HepG2 (cell line): ENCODE measurements at regions not wholly inside any gene's neighbourhood (a gene's known extent, or its start where the extent isn't known, plus 50 kb on each side); places are given as distances from the start of the nearest gene placed in this dataset.
A peak's percentile ranks its signal among the peaks of the same experiment; 100 is the strongest.
"Not testable (repeated sequence)": the region's sequence is repeated elsewhere in the genome, so short reads cannot be mapped to it uniquely, and the experiment has no call there.

Experiments used
- ATAC-seq: fragments of 200-7000 bp; cut with Tn5 transposase; 3 replicates; pipeline ENCODE4 v1.9.1; 2020; ENCODE audit warnings: mild to moderate bottlenecking, moderate library complexity
- BruUV-seq: library from RNA; stranded (reverse); fragments of 400-500 nt; replicated peaks from 2 replicates; lab custom pipeline; 2021; lab: Mats Ljungman, UMichigan
- CTCF ChIA-PET: fragments of 300-600 bp; formaldehyde crosslinking; extraction: SDS; loops from one replicate; lab custom pipeline; 2021; ENCODE audit warnings: low total read pairs, inconsistent platforms, low intra/inter-chr PET ratio; lab: Yijun Ruan, JAX
- POLR2A ChIA-PET: fragments of 350-600 bp; sonication (Branson Sonifier 250); formaldehyde crosslinking; loops from one replicate; lab custom pipeline; 2020; ENCODE audit warnings: antibody characterized with exemption, inconsistent platforms; lab: Yijun Ruan, JAX
- DNase-seq: peaks from one replicate; pipeline ENCODE4 v3.0.0-alpha.2; 2015; ENCODE audit warnings: low spot score
- FAIRE-seq: peaks from 3 replicates; lab custom pipeline; 2011; peaks lifted over from hg19 to GRCh38; lab: Jason Lieb, UNC
- H2AFZ ChIP-seq: one replicate; pipeline ENCODE4 v1.6.1; 2011; ENCODE audit warnings: low read length, inconsistent platforms
- H3K27ac ChIP-seq: fragments of 300-600 bp; 3 replicates; pipeline ENCODE4 v1.8.0; 2011; ENCODE audit warnings: mixed run types, mild to moderate bottlenecking, mixed read lengths, low read length, inconsistent platforms; ENCODE audit not compliant: insufficient read depth; ENCODE audit errors: extremely low read length
- H3K27me3 ChIP-seq, 2 experiments: fragments of 200-600 bp in 1 of 2; 2 replicates in 1 of 2; 3 replicates in 1 of 2; pipeline versions ENCODE4 v1.6.0 to v1.8.0; 2011; ENCODE audit warnings: low read length in 2 of 2, mild to moderate bottlenecking in 2 of 2, moderate library complexity in 2 of 2, inconsistent platforms in 1 of 2; ENCODE audit not compliant: insufficient read depth in 2 of 2, control insufficient read depth in 1 of 2
- H3K36me3 ChIP-seq, 2 experiments: fragments of 200-600 bp in 1 of 2; replicated peaks in 1 of 2; 2 replicates in 1 of 2; 3 replicates in 1 of 2; pipeline versions ENCODE4 v1.5.1 to v1.8.0; 2011; ENCODE audit warnings: low read length in 2 of 2, inconsistent platforms in 1 of 2; ENCODE audit not compliant: insufficient read depth in 2 of 2, control insufficient read depth in 1 of 2
- H3K4me1 ChIP-seq: 2 replicates; pipeline ENCODE4 v1.5.1; 2012; ENCODE audit warnings: low read length, inconsistent platforms; ENCODE audit not compliant: insufficient read depth
- H3K4me2 ChIP-seq: 2 replicates; pipeline ENCODE4 v1.6.0; 2011; ENCODE audit warnings: low read depth, low read length, inconsistent platforms
- H3K4me3 ChIP-seq, 3 experiments: fragments of 200-600 bp in 1 of 3; sonication (generic), shearing (Covaris generic) in 1 of 3; replicated peaks in 1 of 3; 2 replicates each; pipeline ENCODE4 v1.5.1; 2011 to 2016; ENCODE audit warnings: low read length in 3 of 3, inconsistent platforms in 2 of 3, low read depth in 2 of 3, mild to moderate bottlenecking in 2 of 3, control low read depth in 1 of 3, mixed read lengths in 1 of 3; ENCODE audit not compliant: insufficient read depth in 1 of 3
- H3K79me2 ChIP-seq: one replicate; pipeline ENCODE4 v1.6.1; 2011; ENCODE audit warnings: low read length, inconsistent platforms; ENCODE audit not compliant: insufficient read depth
- H3K9ac ChIP-seq: 2 replicates; pipeline ENCODE4 v1.6.0; 2011; ENCODE audit warnings: mild to moderate bottlenecking, low read depth, low read length, inconsistent platforms; ENCODE audit not compliant: insufficient read depth
- H3K9me3 ChIP-seq: 2 replicates; pipeline ENCODE4 v1.5.1; 2012; ENCODE audit warnings: mild to moderate bottlenecking, low read length
- H4K20me1 ChIP-seq: 2 replicates; pipeline ENCODE4 v1.6.0; 2011; ENCODE audit warnings: inconsistent platforms, mild to moderate bottlenecking, low read length, moderate library complexity; ENCODE audit not compliant: insufficient read depth
- ADNP ChIP-seq: sonication (generic); formaldehyde crosslinking; IDR thresholded peaks from 2 replicates; pipeline ENCODE4 v1.4.0; 2020; ENCODE audit warnings: missing genetic modification reagents
- HOXA5 ChIP-seq: sonication (generic); formaldehyde crosslinking; IDR thresholded peaks from 2 replicates; pipeline ENCODE4 v1.4.0; 2020; ENCODE audit warnings: missing genetic modification reagents
- RFX1 ChIP-seq: fragments of 450-650 bp; IDR thresholded peaks from 2 replicates; pipeline ENCODE4 v1.6.1; 2017
- ZNF563 ChIP-seq: sonication (generic); formaldehyde crosslinking; IDR thresholded peaks from 2 replicates; pipeline ENCODE4 v1.8.0; 2022; ENCODE audit warnings: mild to moderate bottlenecking, moderate library complexity, missing genetic modification reagents
- WGBS: methylation state at CpG from one replicate; pipeline ENCODE4 v1.1.6; 2017; ENCODE audit warnings: low lambda C conversion rate; 5-methylcytosine and 5-hydroxymethylcytosine counted together
- in situ Hi-C: cut with HindIII; loops from 2 replicates; pipeline ENCODE4 v1.10.0; 2017; ENCODE audit warnings: low pct_unique_long_range_greater_than_20kb; ENCODE audit not compliant: extremely low pct_ligation_motif_present
- intact Hi-C: fragments of 100-400 bp; cut with micrococcal nuclease; formaldehyde crosslinking; loops from one replicate; pipeline ENCODE4 v1.10.0; 2022; ENCODE audit not compliant: unreplicated experiment
- TF ChIP-seq, protein P1 (sequence below): fragments of 450-650 bp; IDR thresholded peaks from 2 replicates; pipeline ENCODE4 v1.6.1; 2017; ENCODE audit warnings: mild to moderate bottlenecking

DNA sequence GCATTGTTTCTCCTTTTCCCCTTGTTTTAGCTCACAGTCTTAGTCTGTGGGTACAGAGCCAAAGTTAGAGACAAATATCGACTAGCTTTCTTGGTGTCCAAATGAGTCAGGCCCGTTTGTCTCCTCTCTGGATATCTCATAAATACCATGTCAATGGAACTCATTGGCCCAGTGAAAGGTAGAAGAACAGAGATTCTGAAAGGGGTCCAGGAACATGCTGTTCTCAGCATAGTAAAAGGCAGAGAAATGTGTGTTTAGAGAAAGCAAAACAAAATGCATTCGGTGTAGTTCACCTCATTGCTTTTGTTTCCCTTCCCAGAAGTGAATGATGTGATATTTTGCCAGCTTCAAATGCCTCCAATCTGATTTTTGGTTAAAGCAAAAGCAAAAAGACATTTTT is 238.6 kb upstream of the SLC8A1 start (continued):
- TF ChIP-seq, protein P1, sequence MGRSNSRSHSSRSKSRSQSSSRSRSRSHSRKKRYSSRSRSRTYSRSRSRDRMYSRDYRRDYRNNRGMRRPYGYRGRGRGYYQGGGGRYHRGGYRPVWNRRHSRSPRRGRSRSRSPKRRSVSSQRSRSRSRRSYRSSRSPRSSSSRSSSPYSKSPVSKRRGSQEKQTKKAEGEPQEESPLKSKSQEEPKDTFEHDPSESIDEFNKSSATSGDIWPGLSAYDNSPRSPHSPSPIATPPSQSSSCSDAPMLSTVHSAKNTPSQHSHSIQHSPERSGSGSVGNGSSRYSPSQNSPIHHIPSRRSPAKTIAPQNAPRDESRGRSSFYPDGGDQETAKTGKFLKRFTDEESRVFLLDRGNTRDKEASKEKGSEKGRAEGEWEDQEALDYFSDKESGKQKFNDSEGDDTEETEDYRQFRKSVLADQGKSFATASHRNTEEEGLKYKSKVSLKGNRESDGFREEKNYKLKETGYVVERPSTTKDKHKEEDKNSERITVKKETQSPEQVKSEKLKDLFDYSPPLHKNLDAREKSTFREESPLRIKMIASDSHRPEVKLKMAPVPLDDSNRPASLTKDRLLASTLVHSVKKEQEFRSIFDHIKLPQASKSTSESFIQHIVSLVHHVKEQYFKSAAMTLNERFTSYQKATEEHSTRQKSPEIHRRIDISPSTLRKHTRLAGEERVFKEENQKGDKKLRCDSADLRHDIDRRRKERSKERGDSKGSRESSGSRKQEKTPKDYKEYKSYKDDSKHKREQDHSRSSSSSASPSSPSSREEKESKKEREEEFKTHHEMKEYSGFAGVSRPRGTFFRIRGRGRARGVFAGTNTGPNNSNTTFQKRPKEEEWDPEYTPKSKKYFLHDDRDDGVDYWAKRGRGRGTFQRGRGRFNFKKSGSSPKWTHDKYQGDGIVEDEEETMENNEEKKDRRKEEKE = no peak
- no peak for TF ChIP-seq ADNP
- no peak for TF ChIP-seq ZNF563
- TF ChIP-seq, all 625 proteins: peak for 0

DNA sequence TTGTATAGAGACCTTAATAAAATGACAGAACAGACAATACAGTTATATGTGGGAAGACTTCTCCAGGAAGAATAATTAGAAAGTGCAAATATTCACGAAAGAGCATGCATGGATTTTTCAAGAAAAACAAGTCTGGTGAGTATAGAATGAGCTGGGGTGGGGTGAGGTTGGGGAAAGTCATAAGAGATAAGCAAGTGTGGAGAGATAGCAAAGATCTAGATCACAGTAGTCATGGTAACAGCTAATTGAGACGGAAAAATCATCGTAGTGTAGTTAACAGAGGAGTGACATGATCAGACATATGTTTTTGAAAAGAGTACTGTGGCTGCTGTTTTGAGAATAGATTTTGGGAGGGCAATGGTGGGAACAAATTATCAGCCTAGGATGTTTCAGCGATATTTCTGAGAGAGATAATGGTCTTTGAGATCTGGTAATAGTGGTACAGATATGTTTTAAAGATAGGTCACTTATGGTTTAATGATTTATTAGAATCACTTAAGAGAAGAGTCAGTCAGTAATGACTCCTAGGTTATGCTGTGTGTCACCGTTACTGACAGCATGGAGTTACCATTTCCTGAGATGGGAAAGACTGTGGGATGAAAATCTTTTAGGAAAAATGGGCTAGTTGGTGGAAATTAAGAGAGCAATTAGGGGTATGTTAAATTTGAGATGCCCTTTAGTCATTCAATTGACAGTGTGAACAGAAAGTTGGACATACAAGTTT is 248.5 kb upstream of the SLC8A1 start:
- intact Hi-C loops = no loop called here
- no TSS peak for BruUV-seq
- FAIRE-seq = no peak

DNA sequence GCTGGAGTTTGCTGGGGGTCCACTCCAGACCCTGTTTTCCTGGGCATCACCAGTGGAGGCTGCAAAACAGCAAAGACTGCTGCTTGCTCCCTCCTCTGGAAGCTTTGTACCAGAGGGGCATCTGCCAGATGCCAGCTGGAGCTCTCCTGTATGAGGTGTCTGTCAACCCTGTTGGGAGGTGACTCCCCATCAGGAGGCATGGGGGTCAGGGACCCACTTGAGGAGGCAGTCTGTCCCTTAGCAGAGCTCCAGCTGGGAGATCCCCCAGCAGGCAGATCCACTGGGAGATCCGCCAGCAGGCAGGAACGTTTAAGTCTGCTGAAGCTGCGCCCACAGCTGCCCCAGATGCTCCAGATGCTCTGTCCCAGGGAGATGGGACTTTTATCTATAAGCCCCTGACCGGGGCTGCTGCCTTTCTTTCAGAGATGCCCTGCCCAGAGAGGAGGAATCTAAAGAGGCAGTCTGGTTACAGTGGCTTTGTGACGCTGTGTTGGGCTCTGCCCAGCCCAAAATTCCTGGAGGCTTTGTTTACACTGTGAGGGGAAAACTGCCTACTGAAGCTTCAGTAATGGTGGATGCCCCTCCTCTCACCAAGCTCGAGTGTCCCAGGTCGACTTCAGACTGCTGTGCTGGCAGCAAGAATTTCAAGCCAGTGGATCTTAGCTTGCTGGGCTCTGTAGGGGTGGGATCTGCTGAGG is 260.5 kb upstream of the SLC8A1 start:
- DNase-seq, H3K4me3 ChIP-seq, FAIRE-seq: not testable (repeated sequence)

More for the DNA sequence above, 248.5 kb upstream of the SLC8A1 start:
- CTCF ChIA-PET = no interaction called here
- no peak overlapping the region for H2AFZ ChIP-seq
- in situ Hi-C loops = no loop called here
- ATAC-seq = no peak
- H3K4me2 ChIP-seq = no peak overlapping the region
- no peaks in the 10 kb centered on the region for H3K79me2 ChIP-seq
- H3K9ac ChIP-seq = no peak overlapping the region
- DNase-seq = no peak
- H3K4me3 ChIP-seq = no peak overlapping the region
- WGBS = 2% methylated on average over 5 of the region's 5 CpGs
- no peaks in the 10 kb centered on the region for H3K27me3 ChIP-seq
- H3K36me3 ChIP-seq = no peaks in the 10 kb centered on the region
- TF ChIP-seq RFX1 (peak; percentile 24; the same call in 1 of the 2 replicates), HOXA5 (no peak)
- TF ChIP-seq, all 625 proteins: peak for 1
- no peaks in the 10 kb centered on the region for H3K4me1 ChIP-seq
- H3K27ac ChIP-seq = no peak overlapping the region
- no peaks in the 10 kb centered on the region for H3K9me3 ChIP-seq
- POLR2A ChIA-PET = no interaction called here
- H4K20me1 ChIP-seq = no peaks in the 10 kb centered on the region

More for the DNA sequence above, 260.5 kb upstream of the SLC8A1 start:
- H4K20me1 ChIP-seq, H3K4me2 ChIP-seq, H3K4me1 ChIP-seq, ATAC-seq, H3K36me3 ChIP-seq, H3K27ac ChIP-seq, intact Hi-C loops, POLR2A ChIA-PET, H2AFZ ChIP-seq, H3K27me3 ChIP-seq, in situ Hi-C loops, H3K9ac ChIP-seq, H3K9me3 ChIP-seq, H3K79me2 ChIP-seq, BruUV-seq, CTCF ChIA-PET: not testable (repeated sequence)
- 8% methylated on average over 6 of the region's 7 CpGs for WGBS
